ENCODE measurements at regions not wholly inside any gene's neighbourhood (a gene's known extent, or its start where the extent isn't known, plus 50 kb on each side); places are given as distances from the start of the nearest gene placed in this dataset.

DNA sequence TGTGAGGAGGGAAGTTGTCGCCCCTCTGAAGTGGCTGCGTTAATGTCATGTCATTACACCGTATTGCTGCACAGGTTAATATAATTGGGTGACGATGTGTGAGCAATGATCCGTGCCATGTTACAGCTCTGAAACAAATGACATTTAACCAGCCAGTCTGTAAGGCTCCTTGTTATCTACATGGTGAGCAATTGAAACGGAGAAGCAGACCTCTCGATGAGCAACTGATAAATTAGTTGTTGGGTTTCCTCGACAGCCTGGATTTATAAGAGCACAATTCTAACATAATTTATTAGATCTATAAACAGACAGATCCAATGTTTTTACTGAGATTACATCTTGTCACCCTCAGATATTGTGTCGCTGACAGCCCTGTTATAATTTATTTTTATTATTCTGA lies 49.9 kb upstream of the MAFB start:
- DNase-seq = no peak

GRCh38 chr20:40739841-40740240 lies 50.8 kb upstream of the MAFB start:
- no peak for DNase-seq

GRCh38 chr20:40741507-40742106 lies 52.6 kb upstream of the MAFB start:
- peak in 9 of 58 donors; percentile 2 to 29 (median 9) for DNase-seq

GRCh38 chr20:40743141-40743775 lies 54.2 kb upstream of the MAFB start:
- DNase-seq = no peak

DNA sequence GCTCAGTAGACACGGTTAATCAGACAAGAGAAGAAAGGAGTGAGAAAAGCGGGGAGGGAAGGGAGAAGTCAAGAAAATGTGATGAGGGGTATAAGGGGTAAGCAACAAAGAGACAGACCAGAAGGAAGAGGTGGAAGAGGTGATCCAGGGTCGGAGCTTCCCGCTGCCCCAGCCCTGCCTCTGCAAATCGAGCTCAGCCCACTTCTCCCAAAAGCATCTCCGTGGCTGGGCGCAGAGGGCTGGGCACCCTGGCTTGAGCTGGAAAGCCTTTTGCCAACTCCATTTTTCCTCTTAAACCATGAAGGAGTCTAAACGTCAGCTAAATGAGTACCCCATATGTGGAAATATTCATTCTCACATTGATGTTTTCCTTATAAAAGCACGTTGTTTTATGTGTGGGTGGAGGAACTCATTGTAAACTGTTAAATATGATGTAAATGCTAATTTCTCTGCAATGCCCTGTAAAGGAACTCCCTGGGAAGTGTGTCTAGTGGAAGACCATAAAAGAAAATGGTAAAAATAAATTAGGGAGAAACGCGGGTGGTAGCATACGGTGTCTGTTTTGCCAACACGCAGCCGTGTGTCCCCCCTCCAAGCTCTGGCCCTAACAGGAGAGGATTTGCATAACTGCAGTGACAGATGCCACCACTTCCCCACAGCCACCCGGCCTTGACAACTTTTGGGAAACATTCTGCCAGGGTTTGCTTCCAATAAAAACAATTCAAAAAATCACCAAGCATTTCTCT lies 55.2 kb upstream of the MAFB start:
- DNase-seq = peak in 3 of 58 donors; percentile 6 to 22 (median 10)

- DNase-seq = no peak
Measured at GRCh38 chr20:40744818-40745175, 55.8 kb upstream of the MAFB start.

- DNase-seq = no peak
Measured at GRCh38 chr20:40746251-40746650, 57.2 kb upstream of the MAFB start.

DNA sequence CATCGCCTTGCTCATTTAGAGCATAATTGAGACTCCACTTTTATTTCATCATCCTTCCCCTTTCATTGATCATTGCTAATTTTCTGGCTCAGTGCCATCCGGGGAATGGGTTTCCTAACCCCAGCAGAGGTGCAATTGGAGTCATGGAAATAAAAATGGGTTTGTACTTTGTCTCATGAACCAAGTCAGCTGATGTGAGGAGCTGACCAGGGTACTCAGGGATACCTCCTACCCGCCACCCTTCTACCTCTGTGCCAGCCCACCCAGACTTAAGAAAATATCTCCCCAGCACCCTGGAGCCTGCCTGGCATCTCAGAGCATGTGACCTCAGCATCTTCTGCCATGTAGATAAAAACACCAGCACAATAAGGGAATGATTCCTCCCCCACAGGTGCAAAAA lies 59.1 kb upstream of the MAFB start:
- no peak for DNase-seq

DNA sequence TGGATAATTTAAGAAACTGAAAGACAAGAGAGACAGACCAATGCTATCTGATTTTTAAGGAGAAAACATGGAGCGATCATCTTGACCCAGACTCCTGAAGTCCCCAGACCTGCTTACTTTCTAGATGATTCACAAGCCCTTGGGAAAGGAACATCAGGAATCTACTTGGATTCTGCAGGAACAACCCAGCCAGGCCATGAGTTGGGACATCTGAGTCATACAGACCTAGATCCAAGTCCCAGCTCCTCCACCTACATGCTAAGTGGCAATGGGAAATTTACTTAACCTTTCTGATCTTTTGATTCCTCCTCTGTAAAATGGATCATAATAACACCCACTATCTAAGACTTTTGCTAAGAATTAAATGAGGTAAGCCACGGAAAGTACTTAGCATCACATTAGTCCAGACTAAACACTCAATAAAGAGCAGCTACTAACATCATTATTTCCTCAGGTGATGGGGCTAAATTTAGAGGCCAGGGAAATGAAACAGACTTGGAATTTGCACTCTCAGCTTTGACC lies 61.0 kb upstream of the MAFB start:
- no peak for DNase-seq

- no peak for DNase-seq
Measured at GRCh38 chr20:40750541-40751035, 61.6 kb upstream of the MAFB start.

- no peak for DNase-seq
Measured at GRCh38 chr20:40753472-40753871, 64.4 kb upstream of the MAFB start.

GRCh38 chr20:40754339-40754943 lies 65.4 kb upstream of the MAFB start:
- DNase-seq = peak in 1 of 58 donors; percentile 6

DNA sequence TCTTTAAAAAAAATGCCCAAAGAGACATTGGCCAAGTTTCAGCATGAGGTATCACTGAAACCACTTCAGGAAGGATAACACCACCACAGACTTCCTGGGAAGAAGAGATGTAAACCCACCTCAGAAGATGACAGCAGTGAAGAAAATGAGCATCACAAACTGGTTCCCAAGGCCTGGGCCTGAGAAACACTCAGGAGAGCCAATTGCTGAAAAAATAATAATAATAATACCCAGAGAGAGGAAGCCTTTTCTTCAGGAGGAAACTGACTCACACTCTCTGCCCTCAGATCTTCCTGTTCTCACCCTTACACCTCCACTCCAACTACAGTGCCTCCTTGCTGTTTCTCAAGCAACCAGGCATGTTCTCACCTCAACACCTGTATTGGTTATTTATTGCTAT lies 68.1 kb upstream of the MAFB start:
- no peak for DNase-seq

GRCh38 chr20:40758790-40759189 lies 69.8 kb upstream of the MAFB start:
- DNase-seq = no peak

DNA sequence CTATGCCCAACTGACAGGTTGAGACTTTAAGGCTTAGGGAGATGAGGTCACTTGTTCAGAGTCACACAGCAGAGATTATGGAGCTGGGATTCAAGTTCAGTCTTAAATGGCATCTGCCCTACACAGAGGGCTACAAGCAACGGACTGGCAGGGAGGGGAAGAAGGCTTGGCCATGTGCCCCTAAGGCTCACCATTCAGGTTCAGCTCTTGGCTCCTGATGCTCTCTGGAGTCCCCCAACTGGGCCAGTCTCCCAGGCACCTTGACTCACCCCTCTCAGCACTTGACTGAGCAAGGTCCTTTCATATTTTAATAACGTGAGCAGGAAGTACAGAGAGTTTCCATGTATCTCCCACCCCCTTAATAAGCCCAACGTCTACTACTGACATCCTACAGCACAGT lies 71.4 kb upstream of the MAFB start:
- peak in 1 of 58 donors; percentile 1 for DNase-seq

GRCh38 chr20:40763646-40764295 lies 74.7 kb upstream of the MAFB start:
- peak in 51 of 58 donors; percentile 8 to 81 (median 58) for DNase-seq

- DNase-seq = no peak
Measured at GRCh38 chr20:40765814-40766480, 76.9 kb upstream of the MAFB start.

GRCh38 chr20:40766790-40767614 lies 78.0 kb upstream of the MAFB start:
- DNase-seq = no peak

- DNase-seq = no peak
Measured at GRCh38 chr20:40767615-40767924, 78.5 kb upstream of the MAFB start.

GRCh38 chr20:40768105-40768504 lies 79.1 kb upstream of the MAFB start:
- DNase-seq = no peak
